ENCODE measurements at regions not wholly inside any gene's neighbourhood (a gene's known extent, or its start where the extent isn't known, plus 50 kb on each side); places are given as distances from the start of the nearest gene placed in this dataset.
"Not testable (repeated sequence)": the region's sequence is repeated elsewhere in the genome, so short reads cannot be mapped to it uniquely, and the experiment has no call there.

DNA sequence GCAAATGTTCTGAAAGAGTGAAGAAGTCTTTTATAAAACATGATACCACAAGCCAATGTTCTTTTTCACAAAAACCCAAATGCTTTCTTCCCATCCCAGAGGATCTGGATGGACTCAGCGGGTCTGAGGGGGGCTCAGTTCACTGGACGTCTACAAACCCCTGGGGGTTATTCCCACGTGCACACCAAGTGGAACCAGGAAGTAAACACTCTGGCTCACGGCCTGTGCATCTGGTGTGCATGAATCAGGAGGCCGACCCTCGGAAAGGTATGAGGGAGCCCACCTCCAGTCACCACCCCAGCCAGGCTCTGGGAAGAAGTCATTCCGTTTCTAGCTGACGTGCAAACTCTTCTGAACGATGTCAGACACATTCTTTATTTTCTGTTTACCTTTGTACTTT lies 252.2 kb downstream of the DLL1 start:
- no peaks in the 10 kb centered on the region for H3K9me3 ChIP-seq
- H3K4me1 ChIP-seq (ENCODE audit: control insufficient read depth in 1 of 2, insufficient read depth in 1 of 2, low read depth in 1 of 2, low read length in 1 of 2): peaks cover 3 to 7% of the 10 kb centered on the region in 2 experiments
- no peaks in the 10 kb centered on the region for H3K36me3 ChIP-seq
- TF ChIP-seq, protein P1, sequence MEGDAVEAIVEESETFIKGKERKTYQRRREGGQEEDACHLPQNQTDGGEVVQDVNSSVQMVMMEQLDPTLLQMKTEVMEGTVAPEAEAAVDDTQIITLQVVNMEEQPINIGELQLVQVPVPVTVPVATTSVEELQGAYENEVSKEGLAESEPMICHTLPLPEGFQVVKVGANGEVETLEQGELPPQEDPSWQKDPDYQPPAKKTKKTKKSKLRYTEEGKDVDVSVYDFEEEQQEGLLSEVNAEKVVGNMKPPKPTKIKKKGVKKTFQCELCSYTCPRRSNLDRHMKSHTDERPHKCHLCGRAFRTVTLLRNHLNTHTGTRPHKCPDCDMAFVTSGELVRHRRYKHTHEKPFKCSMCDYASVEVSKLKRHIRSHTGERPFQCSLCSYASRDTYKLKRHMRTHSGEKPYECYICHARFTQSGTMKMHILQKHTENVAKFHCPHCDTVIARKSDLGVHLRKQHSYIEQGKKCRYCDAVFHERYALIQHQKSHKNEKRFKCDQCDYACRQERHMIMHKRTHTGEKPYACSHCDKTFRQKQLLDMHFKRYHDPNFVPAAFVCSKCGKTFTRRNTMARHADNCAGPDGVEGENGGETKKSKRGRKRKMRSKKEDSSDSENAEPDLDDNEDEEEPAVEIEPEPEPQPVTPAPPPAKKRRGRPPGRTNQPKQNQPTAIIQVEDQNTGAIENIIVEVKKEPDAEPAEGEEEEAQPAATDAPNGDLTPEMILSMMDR (IDR thresholded peaks at IDR 0.05): no peak
- no peak overlapping the region for H3K27ac ChIP-seq
- no peaks in the 10 kb centered on the region for H3K27me3 ChIP-seq
- no peak overlapping the region for H3K4me3 ChIP-seq (ENCODE audit: low read depth in 1 of 2, low read length in 1 of 2)

DNA sequence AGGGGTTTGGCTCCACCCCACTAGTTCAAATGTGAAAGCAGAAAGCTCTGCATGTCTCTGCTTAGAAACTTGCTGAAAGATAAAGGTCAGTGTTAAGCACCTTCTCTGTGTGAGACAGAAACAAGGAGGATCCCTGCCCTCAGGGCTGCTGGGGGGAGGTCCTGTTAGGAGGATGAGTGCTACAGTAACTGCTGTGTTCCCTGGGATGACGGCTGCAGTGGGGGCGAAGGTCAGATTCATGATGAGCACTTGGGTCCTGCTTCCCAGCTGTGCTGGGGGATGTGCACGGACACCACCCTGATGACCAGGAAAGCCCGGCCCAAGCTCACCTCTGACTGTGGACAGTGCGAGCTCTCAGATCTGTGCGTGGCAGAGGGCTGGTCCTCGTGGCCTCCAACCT lies 252.6 kb downstream of the DLL1 start:
- Histone ChIP-seq H3K36me3 (no peaks in the 10 kb centered on the region), H3K9me3 (no peaks in the 10 kb centered on the region), H3K4me3 (ENCODE audit: low read depth in 1 of 2, low read length in 1 of 2) (no peak overlapping the region), H3K27me3 (no peaks in the 10 kb centered on the region), H3K27ac (no peak overlapping the region), H3K4me1 (ENCODE audit: control insufficient read depth in 1 of 2, insufficient read depth in 1 of 2, low read depth in 1 of 2, low read length in 1 of 2) (peaks cover under 1 to 4% of the 10 kb centered on the region in 2 experiments)
- TF ChIP-seq, protein P1 (IDR thresholded peaks at IDR 0.05): no peak

DNA sequence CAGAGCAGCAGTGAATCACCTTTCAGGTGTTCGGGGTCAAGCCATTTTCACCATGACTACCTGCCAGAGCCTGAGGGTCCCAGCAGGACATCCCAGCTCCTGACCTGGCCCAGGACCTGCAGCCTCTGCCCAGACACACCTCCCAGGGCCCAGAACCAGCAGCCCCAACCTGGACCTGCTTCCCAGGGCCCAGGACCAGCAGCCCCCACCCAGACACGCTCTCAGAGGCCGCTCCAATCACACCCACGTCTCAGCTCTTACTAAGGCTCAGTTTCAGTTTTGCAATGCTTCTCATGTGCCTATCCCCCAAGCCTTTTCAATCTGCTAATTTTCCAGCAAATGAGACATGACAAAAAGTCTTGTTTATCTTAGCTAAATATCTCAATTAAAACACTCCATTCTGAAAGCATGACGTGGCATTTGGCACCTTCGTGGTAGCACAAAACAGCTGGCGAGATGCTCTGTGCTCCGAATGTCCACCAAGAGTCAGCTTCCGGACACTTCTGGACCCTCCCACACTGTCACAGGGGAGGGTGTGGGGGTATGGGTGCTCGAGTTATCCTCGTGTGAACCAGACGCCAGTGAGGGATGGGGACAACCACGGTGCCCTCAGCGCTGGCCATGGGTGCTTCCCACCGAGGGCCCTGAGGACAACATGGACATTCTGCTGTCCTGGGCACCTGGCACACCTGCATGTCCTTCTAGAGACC lies 253.2 kb downstream of the DLL1 start:
- Histone ChIP-seq H3K27me3 (no peaks in the 10 kb centered on the region), H3K4me1 (ENCODE audit: control insufficient read depth in 1 of 2, insufficient read depth in 1 of 2, low read depth in 1 of 2, low read length in 1 of 2) (no peaks in the 10 kb centered on the region), H3K36me3 (no peaks in the 10 kb centered on the region), H3K4me3 (ENCODE audit: low read depth in 1 of 2, low read length in 1 of 2) (no peak overlapping the region), H3K9me3 (no peaks in the 10 kb centered on the region), H3K27ac (no peak overlapping the region)
- TF ChIP-seq, protein P1 (IDR thresholded peaks at IDR 0.05): no peak

DNA sequence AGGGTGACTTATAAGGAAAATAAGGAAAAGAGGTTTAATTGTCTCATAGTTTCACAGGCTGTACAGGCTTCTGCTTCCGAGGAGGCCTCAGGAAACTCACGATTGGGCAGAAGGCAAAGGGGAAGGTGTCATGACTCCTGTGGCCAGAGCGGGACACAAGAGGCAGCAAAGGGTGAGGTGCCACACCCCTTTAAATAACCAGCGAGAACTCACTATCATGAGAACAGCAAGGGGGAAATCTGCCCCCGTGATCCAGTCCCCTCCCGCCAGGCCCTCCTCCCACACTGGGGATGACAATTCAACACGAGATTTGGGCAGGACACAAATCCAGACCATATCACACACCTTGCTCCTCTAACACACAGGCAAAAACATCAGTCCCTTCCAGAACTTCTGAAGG lies 254.0 kb downstream of the DLL1 start:
- H3K36me3 ChIP-seq: no peaks in the 10 kb centered on the region
- H3K27me3 ChIP-seq: no peaks in the 10 kb centered on the region
- H3K9me3 ChIP-seq: no peaks in the 10 kb centered on the region
- TF ChIP-seq, protein P1 (IDR thresholded peaks at IDR 0.05): no peak
- no peak overlapping the region for H3K27ac ChIP-seq
- no peaks in the 10 kb centered on the region for H3K4me1 ChIP-seq (ENCODE audit: control insufficient read depth in 1 of 2, insufficient read depth in 1 of 2, low read depth in 1 of 2, low read length in 1 of 2)
- no peak overlapping the region for H3K4me3 ChIP-seq (ENCODE audit: low read depth in 1 of 2, low read length in 1 of 2)

DNA sequence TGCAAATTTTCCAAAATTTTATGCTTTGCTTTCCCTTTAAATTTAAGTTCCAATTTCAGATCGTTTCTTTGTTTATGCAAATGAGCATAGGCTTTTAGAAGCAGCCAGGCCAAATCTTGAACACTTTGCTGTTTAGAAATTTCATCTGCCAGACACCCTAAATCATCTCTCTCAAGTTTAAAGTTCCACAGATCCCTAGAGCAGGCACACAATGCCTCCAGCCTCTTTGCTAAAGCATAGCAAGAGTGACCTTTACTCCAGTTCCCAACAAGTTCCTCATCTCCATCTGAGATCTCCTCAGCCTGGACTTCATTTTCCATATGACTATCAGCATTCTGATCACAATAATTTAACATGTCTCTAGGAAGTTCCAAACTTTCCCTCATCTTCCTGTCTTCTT lies 254.5 kb downstream of the DLL1 start:
- H3K36me3 ChIP-seq; H3K27ac ChIP-seq; H3K4me1 ChIP-seq (ENCODE audit: control insufficient read depth in 1 of 2, insufficient read depth in 1 of 2, low read depth in 1 of 2, low read length in 1 of 2); H3K9me3 ChIP-seq; H3K4me3 ChIP-seq (ENCODE audit: low read depth in 1 of 2, low read length in 1 of 2); H3K27me3 ChIP-seq: not testable (repeated sequence)

DNA sequence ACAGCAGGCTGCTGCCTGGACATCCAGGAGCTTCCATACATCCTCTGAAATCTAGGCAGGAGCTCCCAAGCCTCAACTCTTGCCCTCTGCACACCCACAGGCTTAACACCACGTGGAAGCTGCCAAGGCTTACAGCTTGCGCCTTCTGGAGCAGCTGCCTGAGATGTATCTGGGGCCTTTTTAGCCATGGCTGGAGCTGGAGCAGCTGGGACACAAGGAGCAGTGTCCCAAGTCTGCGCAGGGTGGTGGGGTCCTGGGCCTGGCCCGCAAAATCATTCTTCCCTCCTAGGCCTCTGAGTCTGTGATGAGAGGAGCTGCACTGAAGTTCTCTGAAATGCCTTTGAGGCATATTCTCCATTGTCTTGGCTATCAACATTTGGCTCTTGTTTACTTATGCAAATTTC lies 255.0 kb downstream of the DLL1 start:
- no peak overlapping the region for H3K4me3 ChIP-seq (ENCODE audit: low read depth in 1 of 2, low read length in 1 of 2)
- no peaks in the 10 kb centered on the region for H3K36me3 ChIP-seq
- H3K27ac ChIP-seq: no peak overlapping the region
- TF ChIP-seq, protein P1 (IDR thresholded peaks at IDR 0.05): no peak
- no peaks in the 10 kb centered on the region for H3K9me3 ChIP-seq
- H3K27me3 ChIP-seq: no peaks in the 10 kb centered on the region
- H3K4me1 ChIP-seq (ENCODE audit: control insufficient read depth in 1 of 2, insufficient read depth in 1 of 2, low read depth in 1 of 2, low read length in 1 of 2): no peaks in the 10 kb centered on the region
